ENCODE measurements at regions not wholly inside any gene's neighbourhood (a gene's known extent, or its start where the extent isn't known, plus 50 kb on each side); places are given as distances from the start of the nearest gene placed in this dataset.

- DNase-seq: no peak
Measured at GRCh38 chr11:70537576-70538571, 139.5 kb downstream of the CTTN start.

GRCh38 chr11:70538641-70539359 is 140.5 kb downstream of the CTTN start:
- no peak for DNase-seq

- DNase-seq: no peak
Measured at GRCh38 chr11:70539360-70540095, 141.2 kb downstream of the CTTN start.

GRCh38 chr11:70540196-70540595 is 141.9 kb downstream of the CTTN start:
- no peak for DNase-seq

- no peak for DNase-seq
Measured at GRCh38 chr11:70541176-70541575, 142.8 kb downstream of the CTTN start.

- no peak for DNase-seq
Measured at GRCh38 chr11:70541699-70542098, 143.4 kb downstream of the CTTN start.

- no peak for DNase-seq
Measured at GRCh38 chr11:70542406-70542805, 144.1 kb downstream of the CTTN start.

GRCh38 chr11:70542811-70543210 is 144.5 kb downstream of the CTTN start:
- DNase-seq: no peak

GRCh38 chr11:70543611-70544010 is 145.3 kb downstream of the CTTN start:
- no peak for DNase-seq

- DNase-seq: no peak
Measured at GRCh38 chr11:70544067-70544773, 145.9 kb downstream of the CTTN start.

GRCh38 chr11:70544774-70545609 is 146.7 kb downstream of the CTTN start:
- no peak for DNase-seq

GRCh38 chr11:70545610-70545912 is 147.2 kb downstream of the CTTN start:
- no peak for DNase-seq

- no peak for DNase-seq
Measured at GRCh38 chr11:70546191-70546940, 148.0 kb downstream of the CTTN start.

- no peak for DNase-seq
Measured at GRCh38 chr11:70547386-70547785, 149.1 kb downstream of the CTTN start.

GRCh38 chr11:70547821-70548670 is 149.7 kb downstream of the CTTN start:
- no peak for DNase-seq

GRCh38 chr11:70548976-70549375 is 150.6 kb downstream of the CTTN start:
- no peak for DNase-seq

GRCh38 chr11:70549386-70549785 is 151.1 kb downstream of the CTTN start:
- DNase-seq: no peak

- DNase-seq: no peak
Measured at GRCh38 chr11:70549796-70550195, 151.5 kb downstream of the CTTN start.

- DNase-seq: no peak
Measured at GRCh38 chr11:70550456-70551195, 152.3 kb downstream of the CTTN start.

Data from activated gamma-delta T cell (primary cell).